Natural killer cell (primary cell): ENCODE measurements at regions not wholly inside any gene's neighbourhood (a gene's known extent, or its start where the extent isn't known, plus 50 kb on each side); places are given as distances from the start of the nearest gene placed in this dataset.

Experiments used
- ATAC-seq, 3 donors: fragments of 150-1000 bp in 2 of 3; fragments of 200-7000 bp in 1 of 3; cut with Tn5 transposase; 1 replicate in 1 of 3; 2 replicates in 2 of 3; pipeline ENCODE4 v1.10.0; 2021; ENCODE audit warnings: mild to moderate bottlenecking in 2 of 3, moderate library complexity in 2 of 3
- DNase-seq, 2 donors: peaks; one replicate each; pipeline versions ENCODE4 v3.0.0 to v3.0.0-alpha.2; 2013 to 2021; ENCODE audit warnings: mixed read lengths in 1 of 2
- H3K27ac ChIP-seq: one replicate; pipeline ENCODE4 v1.5.1; 2013; ENCODE audit warnings: mild to moderate bottlenecking, low read length
- H3K27me3 ChIP-seq: one replicate; pipeline ENCODE4 v1.6.1; 2013; ENCODE audit warnings: low read length; ENCODE audit not compliant: control insufficient read depth, insufficient read depth
- H3K36me3 ChIP-seq: one replicate; pipeline ENCODE4 v1.6.1; 2013; ENCODE audit warnings: low read length; ENCODE audit not compliant: control insufficient read depth, insufficient read depth
- H3K4me1 ChIP-seq: one replicate; pipeline ENCODE4 v1.6.1; 2013; ENCODE audit warnings: low read length; ENCODE audit not compliant: control insufficient read depth, insufficient read depth
- H3K4me3 ChIP-seq: one replicate; pipeline ENCODE4 v1.5.1; 2013; ENCODE audit warnings: low read length
- H3K9me3 ChIP-seq: one replicate; pipeline ENCODE4 v1.6.1; 2013; ENCODE audit warnings: low read length; ENCODE audit not compliant: control insufficient read depth, insufficient read depth
- H3K27ac Mint-ChIP-seq, 2 donors: one replicate each; pipeline ENCODE4 v1.8.0; 2022; ENCODE audit warnings: mild to moderate bottlenecking in 2 of 2, mixed read lengths in 2 of 2, moderate library complexity in 1 of 2
- H3K27me3 Mint-ChIP-seq, 2 donors: one replicate each; pipeline ENCODE4 v1.8.0; 2022; ENCODE audit warnings: low read depth in 2 of 2, mixed read lengths in 2 of 2
- H3K36me3 Mint-ChIP-seq: one replicate; pipeline ENCODE4 v1.8.0; 2022; ENCODE audit warnings: mixed read lengths
- H3K4me1 Mint-ChIP-seq, 2 donors: one replicate each; pipeline ENCODE4 v1.8.0; 2022; ENCODE audit warnings: mixed read lengths in 2 of 2
- H3K4me3 Mint-ChIP-seq: one replicate; pipeline ENCODE4 v1.8.0; 2022; ENCODE audit warnings: mild to moderate bottlenecking, moderate library complexity, mixed read lengths
- H3K9me3 Mint-ChIP-seq, 2 donors: one replicate each; pipeline ENCODE4 v1.8.0; 2022; ENCODE audit warnings: mixed read lengths in 2 of 2
- CTCF ChIP-seq: fragments of 200-600 bp; IDR thresholded peaks from one replicate; pipeline ENCODE4 v1.8.0; 2022; ENCODE audit warnings: antibody characterized with exemption
- WGBS: methylation state at CpG from one replicate; pipeline ENCODE4 v1.1.7; 2013; ENCODE audit warnings: missing lambda C conversion rate; ENCODE audit not compliant: insufficient coverage; 5-methylcytosine and 5-hydroxymethylcytosine counted together
- intact Hi-C: fragments of 100-400 bp; cut with micrococcal nuclease; formaldehyde crosslinking; loops from one replicate; pipeline ENCODE4 v1.14.2; 2022

GRCh38 chr9:93380410-93381060 lies 71.0 kb upstream of the FAM120A start:
- no peak overlapping the region for H3K27ac ChIP-seq
- no peaks in the 10 kb centered on the region for H3K4me1 ChIP-seq
- ATAC-seq: no peak
- DNase-seq: no peak
- H3K27me3 ChIP-seq: peaks cover 8% of the 10 kb centered on the region
- no peaks in the 10 kb centered on the region for H3K9me3 ChIP-seq
- H3K4me3 Mint-ChIP-seq: no peak overlapping the region
- H3K27ac Mint-ChIP-seq: no peak overlapping the region
- no peaks in the 10 kb centered on the region for H3K9me3 Mint-ChIP-seq
- H3K27me3 Mint-ChIP-seq: peaks cover 29 to 66% of the 10 kb centered on the region in 2 donors
- H3K36me3 Mint-ChIP-seq: no peaks in the 10 kb centered on the region
- intact Hi-C loops: no loop called here
- no peak overlapping the region for H3K4me3 ChIP-seq
- TF ChIP-seq CTCF: no peak
- no peaks in the 10 kb centered on the region for H3K4me1 Mint-ChIP-seq
- 87% methylated on average over 3 of the region's 3 CpGs for WGBS
- no peaks in the 10 kb centered on the region for H3K36me3 ChIP-seq

- H3K27me3 Mint-ChIP-seq: peaks cover under 1 to 13% of the 10 kb centered on the region in 2 donors
- no peak for DNase-seq
- no peaks in the 10 kb centered on the region for H3K4me1 ChIP-seq
- H3K4me3 ChIP-seq: no peak overlapping the region
- no peaks in the 10 kb centered on the region for H3K4me1 Mint-ChIP-seq
- TF ChIP-seq CTCF: no peak
- no peaks in the 10 kb centered on the region for H3K36me3 Mint-ChIP-seq
- H3K4me3 Mint-ChIP-seq: no peak overlapping the region
- intact Hi-C loops: no loop called here
- no peaks in the 10 kb centered on the region for H3K27me3 ChIP-seq
- ATAC-seq: no peak
- H3K27ac Mint-ChIP-seq: no peak overlapping the region
- H3K27ac ChIP-seq: no peak overlapping the region
- H3K9me3 ChIP-seq: no peaks in the 10 kb centered on the region
- 96% methylated on average over 7 of the region's 7 CpGs for WGBS
- H3K9me3 Mint-ChIP-seq: no peaks in the 10 kb centered on the region
- no peaks in the 10 kb centered on the region for H3K36me3 ChIP-seq
These were observed 63.7 kb upstream of the FAM120A start for GRCh38 chr9:93387791-93388190.

GRCh38 chr9:93390953-93391515 lies 60.5 kb upstream of the FAM120A start:
- ATAC-seq: no peak
- Histone ChIP-seq H3K4me1 (no peaks in the 10 kb centered on the region), H3K36me3 (no peaks in the 10 kb centered on the region), H3K27me3 (no peaks in the 10 kb centered on the region), H3K27ac (no peak overlapping the region), H3K4me3 (no peak overlapping the region), H3K9me3 (no peaks in the 10 kb centered on the region)
- H3K4me1 Mint-ChIP-seq: no peaks in the 10 kb centered on the region
- no peak overlapping the region for H3K27ac Mint-ChIP-seq
- H3K27me3 Mint-ChIP-seq: peaks cover 6 to 22% of the 10 kb centered on the region in 2 donors
- 82% methylated on average over 9 of the region's 9 CpGs for WGBS
- no peak for TF ChIP-seq CTCF
- intact Hi-C loops: no loop called here
- no peaks in the 10 kb centered on the region for H3K36me3 Mint-ChIP-seq
- no peak overlapping the region for H3K4me3 Mint-ChIP-seq
- no peak for DNase-seq
- H3K9me3 Mint-ChIP-seq: no peaks in the 10 kb centered on the region

GRCh38 chr9:93391898-93392297 lies 59.6 kb upstream of the FAM120A start:
- no peaks in the 10 kb centered on the region for H3K9me3 ChIP-seq
- WGBS: 87% methylated on average over 6 of the region's 6 CpGs
- intact Hi-C loops: no loop called here
- Mint-ChIP-seq H3K4me3 (no peak overlapping the region), H3K27ac (no peak overlapping the region), H3K36me3 (no peaks in the 10 kb centered on the region), H3K27me3 (peaks cover 6 to 29% of the 10 kb centered on the region in 2 donors), H3K4me1 (no peaks in the 10 kb centered on the region), H3K9me3 (no peaks in the 10 kb centered on the region)
- H3K27ac ChIP-seq: no peak overlapping the region
- H3K4me1 ChIP-seq: no peaks in the 10 kb centered on the region
- no peak overlapping the region for H3K4me3 ChIP-seq
- TF ChIP-seq CTCF: no peak
- H3K27me3 ChIP-seq: no peaks in the 10 kb centered on the region
- ATAC-seq: no peak
- H3K36me3 ChIP-seq: no peaks in the 10 kb centered on the region
- DNase-seq: no peak
